Tongue (tissue), 1 donor: ENCODE measurements at regions not wholly inside any gene's neighbourhood (a gene's known extent, or its start where the extent isn't known, plus 50 kb on each side); places are given as distances from the start of the nearest gene placed in this dataset.
"Not testable (repeated sequence)": the region's sequence is repeated elsewhere in the genome, so short reads cannot be mapped to it uniquely, and the experiment has no call there.

Experiments used
- DNase-seq: peaks from one replicate; pipeline ENCODE4 v3.0.0-alpha.2; 2015

DNA sequence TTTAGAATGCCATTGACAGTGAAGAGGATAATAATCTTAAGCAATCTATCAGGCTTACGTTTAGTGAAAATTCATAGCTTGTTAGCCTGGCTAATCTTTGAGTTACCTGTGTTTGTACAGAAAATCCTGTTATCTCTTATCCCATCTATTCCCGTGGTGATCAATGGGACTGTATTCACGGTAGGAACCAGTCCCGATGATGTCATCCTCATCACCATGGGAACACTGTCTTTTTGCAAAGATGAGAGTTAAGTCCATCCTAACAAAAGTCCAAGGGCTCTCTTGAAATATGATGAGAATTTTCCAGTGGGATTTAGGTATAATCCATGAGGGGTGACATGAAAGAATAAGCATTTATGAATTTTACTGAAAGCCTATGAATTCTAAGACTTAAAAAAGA is 762.2 kb downstream of the ETS1 start:
- DNase-seq = no peak

DNA sequence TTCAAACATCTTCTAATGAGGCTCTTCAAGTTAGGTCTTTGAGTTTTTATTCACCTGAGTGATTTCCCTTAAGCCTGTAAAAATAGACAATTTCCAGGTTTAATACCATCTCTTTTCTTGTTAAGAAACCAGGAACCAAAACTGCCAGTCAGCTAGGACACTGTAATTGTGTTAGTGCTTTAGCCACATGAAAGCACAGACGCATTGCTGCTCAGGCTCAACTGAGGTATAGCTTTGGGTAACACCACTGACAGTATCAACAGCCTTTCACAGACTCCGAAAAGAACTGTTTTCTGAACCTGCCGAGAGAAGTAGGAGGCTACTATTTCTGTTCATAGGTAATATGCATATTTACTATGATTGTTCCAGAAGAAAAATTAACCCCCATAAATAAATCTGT is 768.7 kb downstream of the ETS1 start:
- no peak for DNase-seq

DNA sequence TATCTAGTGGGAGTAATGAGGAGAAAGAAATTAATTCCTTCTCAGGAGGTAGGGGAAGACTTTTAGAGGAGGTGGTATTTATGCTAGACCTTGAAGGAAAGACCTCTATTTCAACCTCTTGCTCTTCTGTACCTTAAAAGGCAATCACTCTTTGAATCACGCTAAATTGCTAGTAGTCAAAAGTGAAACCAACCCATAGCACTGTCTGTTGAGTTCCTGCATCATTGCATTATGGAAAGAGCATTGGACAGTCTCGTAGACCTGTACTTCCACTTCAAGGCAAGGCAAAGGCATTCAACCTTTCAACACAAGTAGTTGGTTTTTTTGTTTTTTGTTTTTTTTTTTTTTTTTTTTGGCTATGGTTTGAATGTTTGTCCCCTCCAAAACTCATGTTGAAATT is 770.4 kb downstream of the ETS1 start:
- DNase-seq = no peak

DNA sequence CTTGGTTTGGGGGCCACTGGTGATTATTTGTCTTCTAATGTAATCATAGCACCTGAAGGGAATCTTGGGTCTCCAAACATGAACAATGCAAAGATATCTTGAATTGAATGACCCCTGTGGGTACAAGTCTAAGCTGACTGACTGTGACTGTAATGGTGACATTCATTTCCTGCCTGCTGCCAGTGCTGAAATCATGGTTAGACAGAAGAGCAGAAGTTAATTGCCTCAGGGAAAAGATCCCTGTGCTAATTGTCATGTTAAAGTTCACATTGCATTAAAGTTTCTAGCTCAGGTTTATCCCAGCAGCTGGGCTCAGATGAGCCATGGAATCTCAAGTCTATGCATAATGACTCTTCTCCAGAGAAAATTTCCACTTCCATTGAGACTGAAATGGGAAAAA is 772.0 kb downstream of the ETS1 start:
- no peak for DNase-seq

DNA sequence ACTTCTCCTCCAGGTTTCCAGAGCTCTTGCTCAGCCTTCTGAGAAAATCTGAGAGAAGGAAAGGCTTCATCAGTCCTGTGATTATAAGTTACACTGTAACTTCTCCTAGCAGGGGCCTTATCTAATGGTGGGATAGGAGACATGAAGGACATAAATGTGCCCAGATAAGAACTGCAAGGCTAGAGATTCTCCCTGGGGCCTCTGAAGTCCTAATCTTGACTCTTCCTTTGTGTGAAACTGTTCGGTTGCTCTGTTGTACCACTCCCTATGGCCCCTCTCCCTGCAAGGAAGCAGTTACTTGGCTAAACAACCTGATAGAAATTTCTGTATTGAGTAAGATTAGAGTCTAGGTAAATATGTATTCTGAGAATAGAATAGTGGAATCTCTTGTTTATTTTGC is 780.9 kb downstream of the ETS1 start:
- peak; percentile 1 for DNase-seq

- DNase-seq = no peak
These were observed 781.6 kb downstream of the ETS1 start for GRCh38 chr11:127805771-127806170.

GRCh38 chr11:127804747-127805400 is 782.5 kb downstream of the ETS1 start:
- DNase-seq = peak; percentile 35

DNA sequence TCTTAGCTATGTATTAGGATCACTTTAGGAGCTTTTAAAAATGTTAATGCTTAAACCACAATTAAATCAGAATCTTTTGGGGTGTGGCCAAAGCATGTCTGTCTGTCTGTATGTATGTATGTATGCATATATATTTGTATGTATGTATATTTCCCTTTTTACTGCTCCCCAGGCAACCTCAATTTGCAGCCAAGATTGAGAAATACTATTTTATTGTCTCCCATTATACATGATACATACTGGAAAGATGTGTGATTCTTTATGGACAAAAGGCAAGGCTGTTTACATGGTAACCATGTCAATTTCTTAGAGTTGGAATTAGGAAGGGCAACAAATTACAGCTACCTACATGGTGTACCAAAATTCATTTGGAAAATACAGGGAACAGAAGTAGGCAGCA is 783.6 kb downstream of the ETS1 start:
- DNase-seq = no peak

DNA sequence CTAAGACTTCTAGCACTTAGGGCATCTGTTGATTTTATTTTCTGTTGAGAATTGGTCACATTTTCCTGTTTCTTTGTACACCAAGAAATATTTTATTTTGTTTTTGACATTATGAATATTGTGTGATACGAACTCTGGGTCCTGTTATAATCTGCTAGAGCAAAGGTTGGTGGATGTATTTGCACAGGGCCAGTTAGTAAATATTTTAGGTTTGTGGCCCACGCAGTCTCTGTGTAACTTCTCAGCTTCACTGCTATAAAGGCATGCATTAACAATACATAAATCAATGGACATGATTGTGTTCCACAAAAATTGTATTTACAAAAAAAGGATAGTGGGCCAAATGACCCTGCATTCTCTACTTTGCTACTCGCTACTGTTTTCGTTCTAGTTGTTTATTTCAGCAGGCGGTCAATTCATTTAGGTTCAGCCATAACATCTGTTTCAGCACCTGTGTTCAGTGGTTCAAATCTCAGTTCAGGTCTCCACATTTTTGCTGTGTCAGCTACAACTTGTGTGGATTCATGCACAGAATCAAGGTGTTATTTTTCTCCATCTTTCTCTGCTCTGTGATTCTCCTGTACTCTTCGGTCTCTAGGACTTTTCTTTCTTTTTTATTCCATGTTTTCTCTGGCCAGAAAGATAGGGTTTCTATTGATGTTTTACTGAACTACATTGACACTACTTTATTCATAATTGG is 786.2 kb downstream of the ETS1 start:
- no peak for DNase-seq

GRCh38 chr11:127795326-127795725 is 792.0 kb downstream of the ETS1 start:
- DNase-seq = no peak

- DNase-seq = no peak
These were observed 791.3 kb upstream of the KIRREL3 start for GRCh38 chr11:127791844-127792243.

DNA sequence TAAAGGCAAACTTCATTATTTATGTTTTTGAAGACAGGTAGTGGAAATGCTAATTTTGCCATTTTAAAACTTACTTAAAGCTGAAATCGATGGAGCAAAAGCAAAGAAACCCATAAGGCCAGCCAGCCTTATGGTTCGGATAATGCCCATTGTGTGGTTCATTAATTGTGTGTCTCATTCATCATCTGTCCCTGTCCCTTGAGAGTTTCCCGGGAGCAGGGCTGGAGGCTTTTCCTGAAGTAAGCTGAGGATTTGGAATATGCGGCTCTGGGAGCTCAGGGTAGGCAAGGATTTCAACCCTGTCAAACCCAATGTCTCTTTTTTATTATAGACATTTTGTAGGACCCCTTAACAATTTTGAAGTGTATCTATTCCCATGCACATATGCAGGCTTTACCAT is 790.0 kb upstream of the KIRREL3 start:
- DNase-seq = no peak

DNA sequence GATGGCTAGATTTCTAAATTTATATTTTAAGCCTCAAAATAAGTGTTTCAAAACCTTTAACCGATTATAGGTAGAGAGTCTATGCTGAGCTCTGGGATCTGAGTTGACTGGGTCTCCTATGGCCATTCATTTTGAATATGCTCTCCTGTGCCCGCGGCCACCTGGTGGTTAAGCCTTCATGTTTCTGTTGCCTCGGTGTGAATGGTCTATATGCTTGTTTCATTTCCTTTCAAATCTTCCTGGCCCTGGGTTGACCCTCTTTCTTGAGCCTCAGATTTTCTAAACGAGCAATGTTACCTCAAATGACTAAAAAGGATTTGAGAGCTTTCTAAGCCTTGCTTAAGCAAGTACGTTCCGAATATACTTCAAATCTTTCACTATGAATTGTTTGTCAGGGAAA is 789.4 kb upstream of the KIRREL3 start:
- peak; percentile 17 for DNase-seq

GRCh38 chr11:127772938-127773337 is 772.4 kb upstream of the KIRREL3 start:
- not testable (repeated sequence) for DNase-seq

DNA sequence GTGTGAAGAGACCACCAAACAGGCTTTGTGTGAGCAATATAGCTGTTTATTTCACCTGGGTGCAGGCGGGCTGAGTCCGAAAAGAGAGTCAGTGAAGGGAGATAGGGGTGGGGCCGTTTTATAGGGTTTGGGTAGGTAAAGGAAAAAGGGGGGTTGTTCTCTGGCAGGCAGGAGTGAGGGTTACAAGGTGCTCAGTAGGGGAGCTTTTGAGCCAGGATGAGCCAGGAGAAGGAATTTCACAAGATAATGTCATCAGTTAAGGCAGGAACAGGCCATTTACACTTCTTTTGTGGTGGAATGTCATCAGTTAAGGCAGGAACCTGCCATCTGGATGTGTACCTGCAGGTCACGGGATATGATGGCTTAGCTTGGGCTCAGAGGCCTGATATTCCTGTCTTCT is 768.4 kb upstream of the KIRREL3 start:
- not testable (repeated sequence) for DNase-seq

GRCh38 chr11:127766734-127767133 is 766.2 kb upstream of the KIRREL3 start:
- no peak for DNase-seq

DNA sequence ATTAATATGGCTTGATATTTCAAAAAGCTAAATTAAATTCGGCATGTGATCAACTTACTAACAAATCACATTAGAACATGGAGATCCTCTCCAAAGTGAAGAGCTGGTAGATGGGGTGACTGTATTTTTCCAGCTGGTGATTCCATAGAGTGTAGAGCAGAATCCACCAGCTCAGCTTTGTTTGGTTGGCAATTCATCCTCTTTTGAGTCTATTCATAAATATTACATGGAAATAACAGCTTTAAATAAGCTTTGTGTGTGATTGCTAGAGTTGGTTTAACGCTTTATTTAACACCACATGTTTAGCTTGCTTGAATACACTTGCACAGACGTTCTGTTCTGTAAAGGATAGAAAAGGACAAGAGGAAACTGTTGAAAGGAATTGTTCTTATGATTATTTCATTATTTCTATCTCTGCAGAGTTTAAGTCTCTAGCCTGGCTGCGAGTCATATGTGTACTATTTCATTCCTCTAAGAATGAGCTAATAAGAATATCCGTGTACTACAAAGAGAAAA is 738.3 kb upstream of the KIRREL3 start:
- DNase-seq = no peak

DNA sequence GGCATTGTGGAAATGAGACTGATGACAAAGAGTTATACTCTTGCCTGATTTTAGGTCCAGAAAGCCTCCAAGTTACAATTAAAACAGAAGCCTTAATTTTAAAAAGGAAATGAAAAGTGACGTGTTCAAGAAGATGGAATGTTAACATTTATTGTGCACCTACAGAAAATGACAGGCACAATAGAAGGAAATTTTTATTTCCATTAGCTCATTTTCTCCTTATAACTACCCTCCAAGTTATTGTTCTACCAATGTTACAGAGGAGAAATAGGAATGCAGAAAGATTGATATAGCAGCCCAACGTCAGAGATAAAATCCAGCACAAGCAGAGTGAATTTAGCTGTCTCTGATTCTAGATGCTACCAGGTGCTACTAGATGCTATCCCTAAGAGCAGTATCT is 736.9 kb upstream of the KIRREL3 start:
- DNase-seq = no peak

GRCh38 chr11:127733552-127733951 is 733.0 kb upstream of the KIRREL3 start:
- DNase-seq = peak; percentile 1

DNA sequence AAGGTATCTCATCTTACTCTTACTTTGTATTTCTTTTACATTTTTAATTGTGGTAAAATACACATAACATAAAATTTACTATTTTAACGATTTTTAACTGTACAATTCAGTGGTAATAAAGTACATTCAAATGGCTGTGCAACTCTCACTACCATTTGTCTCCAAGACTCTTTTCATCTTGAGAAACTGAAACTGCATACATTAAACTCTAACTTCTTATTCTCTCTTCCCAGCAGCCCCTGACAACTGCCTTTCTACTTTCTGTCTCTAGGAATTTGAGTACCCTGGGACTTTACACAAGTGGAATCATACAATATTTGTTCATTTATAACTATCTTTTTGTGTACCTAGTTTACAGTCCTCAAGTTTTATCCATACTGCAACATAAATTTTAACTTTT is 725.8 kb upstream of the KIRREL3 start:
- no peak for DNase-seq

GRCh38 chr11:127723714-127724113 is 723.1 kb upstream of the KIRREL3 start:
- no peak for DNase-seq

DNA sequence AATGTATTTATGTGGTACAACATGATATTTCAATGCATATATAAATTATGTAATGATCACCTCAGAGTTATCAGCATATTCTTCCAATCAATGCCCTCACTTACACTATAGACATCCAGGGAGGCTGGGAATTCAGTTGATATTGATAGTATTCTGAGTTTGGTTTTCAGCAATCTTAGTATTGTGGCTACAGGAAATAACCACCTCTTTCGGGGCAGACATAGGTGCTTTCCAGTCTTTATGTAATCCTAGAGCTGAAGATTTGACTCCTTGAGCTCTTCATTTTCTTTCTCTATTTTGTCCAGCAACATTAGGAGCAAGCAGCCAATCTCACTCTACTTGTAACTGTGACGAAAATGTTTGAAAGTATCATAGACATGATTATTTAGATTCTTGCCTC is 712.7 kb upstream of the KIRREL3 start:
- DNase-seq = no peak

DNA sequence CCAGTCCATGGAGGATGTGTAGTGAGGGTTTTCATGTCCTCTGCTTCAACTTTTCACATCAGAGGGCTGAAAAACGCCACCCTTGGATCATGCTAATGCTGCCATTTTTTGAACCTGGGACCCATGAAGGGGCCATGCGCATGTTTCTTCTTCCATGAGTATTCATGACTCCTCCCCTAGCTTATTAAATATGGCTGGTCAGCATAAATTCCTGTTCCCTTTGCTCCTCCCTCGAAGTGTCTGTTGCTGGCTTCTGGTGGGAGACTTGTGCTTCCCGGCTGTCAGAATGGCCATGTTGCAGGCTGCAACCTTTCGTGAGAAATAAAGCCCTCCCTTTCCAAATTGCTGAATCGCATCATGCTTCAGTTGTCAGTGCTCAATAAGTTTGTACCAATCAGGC is 711.2 kb upstream of the KIRREL3 start:
- no peak for DNase-seq

DNA sequence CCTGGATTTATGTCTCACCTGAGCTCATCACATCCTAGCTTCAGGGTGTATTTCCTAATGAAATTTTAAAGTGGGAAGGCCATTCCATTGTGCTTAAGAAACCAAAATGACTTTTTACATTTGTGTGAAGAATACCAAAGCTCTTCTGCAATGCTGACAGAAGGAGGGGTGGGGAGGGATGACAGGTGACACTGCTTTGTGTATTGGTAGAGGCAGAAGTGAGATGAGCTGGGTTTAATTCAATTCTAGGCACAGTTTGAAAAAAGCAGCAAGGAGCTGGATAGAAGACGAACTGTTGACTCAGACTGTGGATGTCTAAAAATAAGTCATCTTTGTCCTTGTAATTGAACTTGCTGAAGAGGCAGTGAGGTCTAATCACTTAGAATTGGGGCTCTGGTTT is 710.3 kb upstream of the KIRREL3 start:
- no peak for DNase-seq
